Stomach (tissue), 4 donors: ENCODE measurements at regions not wholly inside any gene's neighbourhood (a gene's known extent, or its start where the extent isn't known, plus 50 kb on each side); places are given as distances from the start of the nearest gene placed in this dataset.

Source experiments
- CTCF ChIP-seq, 7 experiments: fragments of 450-650 bp in 4 of 7; fragments of 200-600 bp in 3 of 7; sonication (generic) in 3 of 7; IDR thresholded peaks; one replicate each; pipeline ENCODE4 v1.5.1; 2016 to 2019; ENCODE audit warnings: antibody characterized with exemption in 7 of 7, control low read depth in 2 of 7, mild to moderate bottlenecking in 1 of 7
- POLR2A ChIP-seq, 4 donors: fragments of 450-650 bp; IDR thresholded peaks; one replicate each; pipeline ENCODE4 v1.6.1; 2016; ENCODE audit warnings: antibody characterized with exemption in 4 of 4, control low read depth in 2 of 4, mild to moderate bottlenecking in 1 of 4, moderate library complexity in 1 of 4

- no peak for TF ChIP-seq CTCF (IDR thresholded peaks at IDR 0.05)
- TF ChIP-seq POLR2A (IDR thresholded peaks at IDR 0.05): no peak
Observed at GRCh38 chr4:155599596-155599995, 67.1 kb upstream of the GUCY1A1 start.
